Activated CD4-positive, alpha-beta T cell treated with anti-CD3 and anti-CD28 coated beads, Interleukin-10, Interleukin-2, amounts not matched to agents 100 ng/mL and 50 ng/mL, durations not matched to agents 16 hours and 8 hours (primary cell): ENCODE measurements at regions not wholly inside any gene's neighbourhood (a gene's known extent, or its start where the extent isn't known, plus 50 kb on each side); places are given as distances from the start of the nearest gene placed in this dataset.

Experiments
- DNase-seq: peaks from one replicate; pipeline ENCODE4 v3.0.0-alpha.2; 2020

DNA sequence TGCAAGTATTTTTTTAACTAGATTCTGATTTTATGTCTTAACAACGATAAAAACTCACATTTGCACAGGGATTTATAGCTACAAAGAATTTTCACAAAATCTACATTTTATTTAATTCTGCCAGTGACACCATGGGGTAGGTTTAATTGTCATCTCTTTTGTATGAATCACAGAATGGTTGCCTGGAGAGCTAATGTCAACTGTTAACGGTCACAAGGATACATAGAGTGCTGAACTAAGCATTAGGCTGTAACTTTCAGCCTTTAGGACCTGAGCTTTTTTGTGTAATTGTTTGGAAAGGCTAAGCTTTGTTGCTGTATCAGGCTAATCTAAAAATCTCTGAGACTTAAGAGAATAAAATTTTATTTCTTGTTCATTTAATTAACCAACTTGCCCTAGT, 465.3 kb upstream of the TBX3 start:
- no peak for DNase-seq

DNA sequence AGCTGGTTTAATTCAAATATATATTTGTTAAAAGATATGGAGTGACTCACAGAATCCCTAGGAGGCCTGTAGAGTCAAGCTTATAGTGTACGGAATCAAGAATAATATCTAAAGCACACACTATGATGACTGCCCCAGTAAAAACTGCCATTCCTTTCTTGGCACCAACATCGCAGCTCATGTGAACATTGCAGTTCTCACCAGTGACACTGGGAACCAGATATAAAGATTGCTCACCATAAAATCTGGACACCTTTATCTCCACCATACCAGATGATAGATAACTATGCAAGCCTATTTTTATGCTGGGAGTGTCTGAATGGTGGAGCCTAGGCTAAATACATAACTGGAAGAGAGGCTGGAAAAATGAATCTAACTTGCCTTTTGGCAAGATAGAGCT, 463.9 kb upstream of the TBX3 start:
- DNase-seq: no peak

DNA sequence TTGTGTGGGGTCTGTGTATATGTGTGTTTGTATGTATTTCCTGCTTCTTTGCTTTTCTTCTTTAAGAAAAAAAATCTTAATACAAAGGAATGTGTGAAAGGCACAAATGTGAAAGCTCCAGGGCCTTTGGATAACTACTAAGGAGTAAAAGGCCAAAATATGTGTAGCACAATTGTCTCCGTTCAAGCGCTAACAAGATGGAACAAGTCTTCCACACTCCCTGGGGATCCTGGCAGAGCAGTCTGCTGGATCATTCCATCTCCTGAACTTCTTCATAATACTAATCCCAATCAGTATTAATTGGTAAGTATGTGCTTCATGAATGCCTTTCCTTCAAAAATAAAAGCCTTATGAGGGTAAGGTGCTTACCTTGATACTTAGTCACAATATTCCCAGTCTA, 462.5 kb upstream of the TBX3 start:
- no peak for DNase-seq

DNA sequence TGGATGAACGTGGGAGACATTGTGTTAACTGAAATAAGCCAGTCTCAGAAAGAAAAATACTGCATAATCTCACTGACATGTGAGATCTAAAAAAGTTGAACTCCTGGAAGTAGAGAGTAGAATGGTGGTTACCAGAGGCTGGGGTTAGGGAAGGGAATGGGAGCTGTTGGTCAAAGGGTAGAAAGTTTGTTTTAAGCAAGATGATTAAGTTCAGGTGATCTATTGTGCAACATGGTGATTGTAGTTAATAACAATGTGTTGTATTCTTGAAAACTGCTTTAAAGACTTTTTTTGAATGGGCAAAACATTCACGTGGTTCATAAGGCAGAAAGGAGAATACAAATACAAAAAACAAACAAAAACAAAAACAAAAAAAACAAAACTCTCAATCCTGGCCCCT, 460.4 kb upstream of the TBX3 start:
- no peak for DNase-seq

DNA sequence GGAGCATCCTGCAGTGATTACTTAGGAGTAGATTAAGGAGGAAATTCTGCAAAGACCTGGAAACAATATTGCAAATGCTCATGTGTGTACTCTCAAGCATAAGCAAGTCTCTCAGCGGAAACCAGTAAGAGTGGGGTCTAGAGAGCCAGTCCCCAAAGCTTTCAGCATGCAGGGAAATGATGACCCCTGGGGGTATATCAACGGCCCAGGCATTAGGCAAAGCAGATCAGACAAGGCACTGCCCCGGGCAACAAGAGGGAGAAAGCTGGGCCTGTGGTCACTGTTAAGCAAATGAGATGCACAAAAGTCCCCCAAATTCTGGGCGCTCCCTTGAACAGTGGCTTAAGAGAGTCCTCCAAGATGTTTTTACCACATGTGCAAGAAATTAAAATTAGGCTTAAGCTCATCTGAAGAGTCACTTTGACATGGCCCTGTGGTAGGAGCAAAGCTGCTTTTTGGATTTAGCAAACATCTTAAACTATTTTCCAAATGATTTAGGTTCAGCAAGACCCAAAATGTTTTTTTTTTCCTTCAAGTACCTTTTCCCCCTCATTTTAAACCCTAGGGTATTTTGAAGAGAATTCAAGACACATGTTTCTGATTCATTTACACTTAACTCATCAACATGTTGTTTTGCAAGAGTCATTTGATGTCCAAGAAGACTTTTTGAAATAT, 457.1 kb upstream of the TBX3 start:
- DNase-seq: no peak

DNA sequence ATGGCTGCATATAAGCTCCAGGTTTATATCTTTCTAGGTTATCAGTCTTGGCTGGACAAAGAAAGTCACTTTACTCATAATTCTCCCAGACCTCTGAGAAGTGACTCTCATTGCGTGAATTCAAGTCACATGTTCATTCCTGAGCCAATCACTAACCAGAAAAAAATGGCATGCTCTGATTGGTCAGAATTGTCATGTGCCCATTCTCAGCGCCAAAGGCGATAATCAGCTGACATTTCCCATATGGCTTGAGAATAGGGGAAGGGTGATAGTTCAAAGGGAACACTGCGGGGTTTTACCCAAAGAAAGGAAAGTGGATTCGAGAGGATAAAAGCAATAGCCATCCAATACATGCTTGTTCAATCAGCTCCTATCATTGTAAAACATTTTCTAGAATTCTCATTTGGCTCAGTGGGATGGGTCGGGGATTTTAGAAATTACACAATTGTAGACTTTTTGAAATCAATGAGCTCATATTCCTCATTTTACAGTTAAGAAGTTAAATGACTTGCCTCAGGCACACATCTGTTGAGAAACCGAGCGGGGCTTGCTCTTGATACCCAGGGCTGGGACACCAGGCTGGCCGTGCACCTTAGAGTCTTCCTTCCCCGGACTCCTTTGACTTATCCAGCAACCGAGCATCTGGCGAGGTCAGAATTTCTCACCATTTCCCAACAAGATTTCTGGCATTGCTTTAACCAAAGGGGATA, 454.0 kb upstream of the TBX3 start:
- DNase-seq: no peak

DNA sequence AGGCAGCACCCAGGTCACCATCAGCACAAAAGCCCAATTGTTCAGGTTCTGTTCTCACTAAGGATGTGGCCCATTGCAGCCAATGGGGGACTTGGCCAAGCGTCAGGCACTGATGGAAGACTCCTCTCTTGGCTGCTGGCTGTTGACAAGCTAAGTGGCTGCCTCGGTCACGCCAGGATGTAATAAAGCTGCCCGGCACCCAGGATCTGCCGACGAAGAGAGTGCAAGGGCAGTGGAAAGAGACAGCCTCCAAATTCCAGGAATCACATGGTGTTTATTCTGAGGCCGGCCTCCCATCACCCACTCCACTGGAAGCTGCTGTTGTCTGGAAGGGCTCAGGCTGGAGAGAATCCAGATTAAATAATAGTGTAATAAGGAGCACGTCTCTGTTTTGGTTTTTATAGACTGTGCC, 451.8 kb upstream of the TBX3 start:
- DNase-seq: no peak

DNA sequence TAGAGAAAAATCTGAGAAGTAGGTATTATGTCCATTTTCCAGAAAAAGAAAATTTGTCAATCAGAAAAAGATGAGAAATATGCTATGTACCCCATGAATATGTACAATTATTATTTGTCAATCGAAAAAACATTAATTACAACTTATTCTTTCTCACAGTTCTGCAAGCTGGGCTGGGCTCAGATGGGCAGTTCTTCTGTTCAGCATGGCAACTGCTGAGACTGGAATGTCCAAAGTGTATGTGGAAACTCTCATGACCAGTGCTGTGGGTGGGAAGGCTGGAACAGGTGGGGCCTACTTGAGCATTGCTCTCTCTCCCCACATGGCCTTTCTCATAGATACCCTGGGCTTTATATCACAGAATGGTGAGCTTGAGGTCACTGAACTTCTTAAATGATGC, 450.3 kb upstream of the TBX3 start:
- DNase-seq: no peak

DNA sequence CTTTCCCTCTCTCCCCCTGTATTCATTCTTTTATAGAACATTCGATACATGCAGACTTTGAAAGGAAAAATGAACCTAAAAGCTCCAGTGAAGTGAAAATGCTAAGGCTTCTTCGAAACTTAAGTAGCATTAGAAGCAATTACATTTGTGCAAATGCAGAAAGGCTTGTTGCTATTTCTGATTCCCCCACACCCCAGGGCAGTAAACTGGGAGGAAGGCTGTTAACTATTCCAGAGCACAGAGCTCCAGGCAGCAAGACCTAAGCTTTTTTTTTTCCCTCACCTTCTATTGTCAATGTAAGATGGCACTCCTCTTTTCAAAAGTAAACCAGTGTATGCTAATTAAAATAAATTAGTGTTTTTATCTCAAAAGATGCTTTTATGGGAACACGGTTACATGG, 448.9 kb upstream of the TBX3 start:
- no peak for DNase-seq

DNA sequence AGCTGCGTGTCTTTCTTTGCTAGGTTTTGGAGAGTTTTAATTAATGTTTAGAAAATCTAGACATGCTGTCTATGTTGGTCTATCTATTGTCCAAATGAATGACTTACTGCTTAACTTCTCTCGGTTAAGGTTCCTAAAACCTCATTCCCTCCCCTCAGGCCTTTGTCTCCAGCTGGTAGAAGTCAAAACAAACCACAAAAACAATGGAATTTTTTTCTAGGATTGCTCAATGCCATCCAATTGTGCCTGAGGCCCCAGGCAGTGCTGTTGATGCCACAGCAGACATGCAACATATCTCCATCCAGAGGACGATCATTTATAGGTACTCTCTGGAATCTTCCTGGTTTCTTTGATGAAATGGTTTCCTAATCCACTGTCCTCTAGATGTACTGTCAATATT, 448.2 kb upstream of the TBX3 start:
- no peak for DNase-seq

DNA sequence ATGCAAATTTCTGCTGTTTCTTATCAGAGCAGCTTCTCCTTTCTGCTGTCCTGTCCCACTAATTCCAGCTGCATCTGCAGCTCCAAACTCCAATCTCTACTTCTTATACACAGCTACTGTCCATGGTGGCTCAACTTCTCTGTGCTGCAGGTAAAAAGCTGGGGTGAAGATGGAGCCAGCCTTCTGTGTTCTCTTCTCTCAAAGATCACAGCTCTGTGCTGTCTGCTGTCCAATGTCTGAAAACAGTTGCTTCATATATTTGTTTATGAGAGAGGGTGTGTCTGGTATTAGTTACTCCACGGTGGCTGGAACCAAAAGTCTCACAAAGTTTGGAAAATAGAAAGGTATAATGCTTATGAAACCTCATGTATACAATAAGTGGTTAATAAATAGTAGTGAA, 445.8 kb upstream of the TBX3 start:
- no peak for DNase-seq

DNA sequence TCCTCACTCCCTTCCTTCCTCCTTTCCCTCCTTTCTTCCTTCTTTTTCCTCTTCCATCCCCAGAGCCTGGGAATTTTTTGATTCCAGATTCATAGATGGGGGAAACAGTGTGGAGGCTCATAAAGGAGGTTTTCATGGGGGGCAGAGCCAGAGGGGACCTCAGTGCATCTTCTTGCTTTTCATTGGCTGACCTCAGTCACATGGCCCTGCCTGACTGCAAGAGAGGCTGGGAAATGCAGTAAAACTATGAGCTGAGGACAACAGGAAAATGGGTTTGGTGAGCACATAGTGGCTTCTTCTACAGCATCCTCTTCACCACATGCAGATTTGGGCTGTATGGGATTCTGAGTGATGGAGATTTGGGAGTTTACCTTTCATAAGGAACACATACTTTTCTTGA, 437.1 kb upstream of the TBX3 start:
- DNase-seq: no peak

DNA sequence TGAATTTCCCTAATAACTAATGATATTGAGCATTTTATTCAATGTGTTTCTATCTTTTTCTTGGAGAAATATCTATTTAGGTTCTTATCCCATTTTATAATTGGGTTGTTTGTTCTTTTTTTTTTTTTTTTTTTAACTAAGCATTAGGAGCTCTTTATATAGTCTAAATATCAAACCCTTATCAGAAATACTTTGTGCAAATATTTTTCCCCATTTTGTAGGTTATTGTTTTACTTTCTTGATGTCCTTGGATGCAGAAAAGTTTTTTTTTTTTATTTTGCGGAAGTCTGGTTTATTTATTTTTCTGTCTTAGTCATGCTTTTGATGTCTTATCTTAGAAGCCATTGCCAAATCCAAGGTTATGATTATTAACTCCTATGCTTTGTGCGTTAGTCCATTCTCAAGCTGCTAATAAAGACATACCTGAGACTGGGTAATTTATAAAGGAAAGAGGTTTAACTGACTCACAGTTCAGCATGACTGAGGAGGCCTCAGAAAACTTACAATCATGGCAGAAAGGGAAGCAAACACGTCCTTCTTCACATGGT, 434.3 kb upstream of the TBX3 start:
- DNase-seq: no peak

DNA sequence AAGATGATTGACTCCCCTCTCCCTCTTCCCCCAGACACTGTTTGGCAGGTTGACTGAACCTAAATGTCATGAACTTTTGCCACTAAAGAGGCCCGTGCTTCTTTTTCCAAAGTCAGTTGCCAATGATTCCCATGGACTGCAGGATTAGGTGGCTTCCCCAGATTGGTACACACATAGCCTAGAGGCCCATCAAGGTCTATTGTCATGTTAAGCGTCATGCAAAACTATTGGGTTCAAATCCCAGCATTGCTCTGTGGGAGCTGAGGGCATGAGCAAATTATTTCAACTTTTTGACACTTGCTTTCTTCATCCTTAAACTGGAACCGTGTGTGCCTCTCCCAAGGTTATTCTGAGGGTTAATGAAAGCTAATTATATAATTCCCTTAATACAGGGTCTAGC, 430.2 kb upstream of the TBX3 start:
- no peak for DNase-seq

DNA sequence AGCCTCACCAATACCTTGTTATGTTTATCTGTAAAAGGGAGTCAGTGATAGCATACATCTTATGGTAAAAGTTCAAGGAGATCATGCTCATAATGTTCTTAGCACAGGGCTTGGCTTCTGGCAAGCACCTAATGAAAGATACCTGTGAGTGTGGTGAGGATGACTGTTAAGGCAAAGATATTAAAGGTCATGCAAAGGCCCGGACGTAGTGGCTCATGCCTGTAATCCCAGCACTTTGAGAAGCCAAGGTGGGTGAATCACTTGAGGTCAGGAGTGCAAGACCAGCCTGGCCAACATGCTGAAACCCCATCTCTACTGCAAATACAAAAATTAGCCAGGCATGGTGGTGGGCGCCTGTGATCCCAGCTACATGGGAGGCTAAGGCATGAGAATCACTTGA, 425.9 kb upstream of the TBX3 start:
- no peak for DNase-seq

DNA sequence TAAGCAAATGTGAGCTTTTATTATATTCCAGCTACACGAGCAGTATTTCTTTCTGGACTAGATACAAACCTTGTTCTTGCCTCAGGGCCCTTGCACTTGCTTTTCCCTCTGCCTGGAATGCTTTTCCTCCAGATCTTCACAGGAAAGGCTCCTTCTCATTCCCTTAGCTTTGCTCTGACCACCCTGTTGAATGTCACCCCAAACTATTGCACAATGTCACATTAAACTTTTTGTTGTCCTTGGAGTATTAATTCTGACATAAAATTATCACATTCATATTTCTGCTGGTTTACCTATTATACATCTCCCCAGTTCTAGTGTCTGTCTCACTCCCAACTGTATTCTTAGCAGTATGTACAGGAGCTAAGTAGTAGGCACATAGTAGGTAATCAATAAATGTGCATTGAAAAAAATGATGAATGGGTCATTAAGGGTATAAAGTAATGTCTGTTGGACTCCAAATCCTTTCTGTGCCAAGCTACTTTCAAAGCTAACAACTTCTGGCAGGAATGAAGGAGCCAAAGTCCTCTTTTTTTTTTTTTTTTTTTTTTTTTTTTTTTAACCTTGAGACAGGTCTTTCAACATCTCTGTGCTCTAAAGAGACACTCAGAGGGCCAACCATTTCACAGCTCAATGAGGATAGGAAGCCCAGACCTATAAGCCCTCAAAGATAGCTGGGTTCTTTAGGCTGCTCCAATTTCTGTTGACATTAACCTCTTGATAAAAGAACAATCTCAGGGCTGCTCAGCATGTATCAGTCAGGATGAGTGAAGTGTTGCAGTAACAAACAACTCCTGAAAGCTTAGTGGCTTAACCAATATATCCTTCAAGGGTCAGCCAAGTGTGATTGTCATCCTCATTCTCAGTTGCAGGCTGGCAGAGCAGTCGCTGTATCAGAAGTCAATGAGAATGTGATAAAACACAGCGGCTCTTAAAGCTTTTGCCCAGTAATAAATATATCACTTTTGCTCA, 424.4 kb upstream of the TBX3 start:
- DNase-seq: no peak

DNA sequence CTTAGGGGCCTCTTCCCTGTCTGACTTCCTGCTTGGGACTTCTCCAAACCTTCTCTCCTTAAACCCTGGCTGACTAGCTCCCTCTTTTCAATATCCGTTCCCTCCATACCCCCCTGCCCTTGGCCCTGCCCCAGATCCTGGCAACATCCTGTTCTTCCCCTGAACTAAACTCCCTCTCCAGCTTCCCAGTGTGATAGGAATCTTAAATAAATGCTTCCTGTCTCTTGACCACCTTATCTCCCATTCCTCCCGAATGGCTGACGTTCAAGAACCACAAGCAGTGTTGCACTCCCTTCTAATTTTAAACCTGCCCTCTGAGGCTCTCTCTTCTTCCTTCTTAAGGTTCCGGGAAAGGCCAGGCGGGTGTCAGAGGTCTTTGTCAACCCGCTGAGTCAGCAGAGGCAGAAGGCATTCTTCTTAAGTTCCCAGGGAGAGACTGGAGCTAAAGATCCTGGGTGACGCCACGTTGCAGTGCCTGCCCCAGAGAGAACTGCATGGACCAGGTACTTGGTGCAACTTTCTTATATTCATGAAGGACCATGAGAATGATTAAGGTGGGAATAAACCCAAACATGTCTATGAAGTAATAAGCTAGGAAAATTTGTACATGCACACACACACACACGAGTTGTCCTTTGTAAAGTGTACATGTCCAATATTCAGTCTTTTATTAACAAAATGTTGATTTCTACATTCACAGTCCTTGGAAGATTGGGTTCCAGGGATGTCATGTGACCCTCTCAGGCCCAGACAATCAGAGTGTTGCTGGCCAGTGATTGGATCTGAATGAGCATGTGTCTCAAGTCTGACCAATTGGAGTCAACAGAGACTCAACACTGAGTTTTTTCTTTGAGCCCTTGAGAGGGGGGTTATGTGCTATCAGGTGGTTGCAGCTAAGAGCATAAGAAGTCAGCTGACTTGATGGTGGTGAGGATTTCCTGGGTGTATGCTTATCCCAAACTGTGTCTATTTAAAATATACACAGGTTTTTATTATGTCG, 420.2 kb upstream of the TBX3 start:
- no peak for DNase-seq

DNA sequence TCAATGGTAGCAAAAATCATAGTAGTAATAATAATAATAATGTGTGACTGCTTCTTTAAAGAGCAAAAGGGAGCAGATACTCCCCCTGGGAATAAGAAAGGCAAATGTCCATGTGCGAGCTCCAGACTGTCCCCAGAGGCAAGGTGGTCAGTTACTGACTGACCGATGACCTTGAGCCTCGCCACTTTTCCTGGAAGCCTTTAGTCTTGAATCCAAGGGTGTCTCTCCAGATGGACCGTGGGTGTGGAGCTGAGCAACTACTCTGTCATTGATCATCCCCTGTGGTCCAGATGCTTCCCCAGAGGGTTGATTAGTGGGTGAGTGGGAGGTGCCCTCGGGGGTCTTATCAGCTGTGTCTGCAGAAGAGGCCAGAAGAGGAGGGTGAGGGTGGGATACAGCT, 418.5 kb upstream of the TBX3 start:
- no peak for DNase-seq

DNA sequence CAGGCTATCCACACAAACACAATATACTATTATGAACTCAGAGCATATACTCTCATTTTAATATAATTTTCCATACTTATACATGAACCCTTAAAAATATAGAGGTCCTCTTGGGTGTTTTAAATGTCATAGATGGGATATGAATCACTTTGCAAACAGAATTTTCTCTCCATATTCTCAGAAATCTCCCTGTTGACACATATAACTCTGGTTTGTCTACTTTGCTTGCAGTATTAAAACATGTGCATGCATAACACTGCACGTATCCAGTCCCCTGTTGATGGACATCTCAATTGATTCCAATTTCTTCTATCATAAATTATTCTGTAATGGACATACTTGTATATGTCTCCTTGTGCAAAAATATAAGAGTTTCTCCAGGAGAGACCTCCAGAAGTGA, 417.5 kb upstream of the TBX3 start:
- DNase-seq: no peak

DNA sequence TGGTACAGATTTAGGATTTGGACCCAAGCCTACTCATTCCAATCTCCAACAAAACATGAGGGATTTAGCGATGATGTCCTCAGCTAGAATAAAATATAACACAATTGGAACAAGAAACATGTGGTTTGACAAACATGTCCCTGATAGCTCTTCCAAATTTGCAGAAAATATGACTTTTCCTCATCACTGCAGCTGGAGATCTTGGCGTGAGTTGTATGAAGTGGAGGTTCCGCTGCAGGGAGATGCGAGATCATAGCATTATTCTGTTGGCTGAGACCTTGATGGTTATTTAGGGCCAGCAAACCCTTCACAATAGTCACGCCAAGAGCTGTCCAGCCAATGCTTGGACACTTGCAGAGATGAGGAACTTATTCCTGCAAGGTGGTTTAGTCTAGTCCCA, 413.4 kb upstream of the TBX3 start:
- DNase-seq: no peak

DNA sequence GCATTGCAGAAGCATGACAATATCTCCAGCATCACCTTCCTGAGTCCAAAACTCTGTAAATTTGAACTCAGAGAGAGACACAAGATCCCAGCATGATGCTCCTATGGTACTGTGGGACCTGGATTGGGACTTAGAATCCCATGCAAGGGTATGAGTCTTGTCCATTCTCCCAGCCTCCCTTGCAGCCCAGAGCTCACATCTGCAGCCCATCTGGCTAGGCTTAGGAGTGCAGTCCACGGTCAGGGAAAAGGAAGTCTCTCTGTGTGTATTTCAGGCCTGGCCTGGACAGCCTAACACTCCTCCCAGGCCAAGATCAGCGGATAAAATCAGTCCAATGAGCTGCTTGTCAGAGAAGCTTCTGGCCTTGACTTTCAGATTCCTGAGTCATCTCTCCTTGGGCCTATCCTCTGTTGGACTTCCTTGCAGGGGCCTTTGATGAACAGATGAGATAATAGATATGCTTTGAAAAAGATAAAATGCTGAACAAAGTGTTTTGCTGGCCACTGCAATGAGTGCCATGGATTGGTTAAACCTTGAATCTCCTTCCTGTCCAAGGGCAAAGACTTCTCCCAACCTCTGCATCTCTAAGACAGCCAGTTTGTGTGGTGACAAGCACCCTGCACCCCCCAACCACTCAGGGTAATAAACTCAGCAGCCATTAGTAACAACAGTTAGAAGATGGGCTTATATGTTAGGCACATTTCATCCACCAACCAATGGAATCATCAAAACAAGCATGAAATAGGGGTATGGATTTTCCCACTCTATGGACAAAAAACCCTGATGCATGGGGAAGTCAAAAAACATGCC, 412.8 kb upstream of the TBX3 start:
- no peak for DNase-seq
